GM12878 (cell line): ENCODE measurements at regions not wholly inside any gene's neighbourhood (a gene's known extent, or its start where the extent isn't known, plus 50 kb on each side); places are given as distances from the start of the nearest gene placed in this dataset.

ENCODE experiments used
- ATAC-seq: fragments of 200-7000 bp; cut with Tn5 transposase; 3 replicates; pipeline ENCODE4 v1.9.1; 2020; ENCODE audit warnings: mild to moderate bottlenecking, moderate library complexity
- BruUV-seq: library from RNA; stranded (reverse); fragments of 400-500 nt; replicated peaks from 2 replicates; lab custom pipeline; 2021; lab: Mats Ljungman, UMichigan
- CTCF ChIA-PET: fragments of 300-600 bp; sonication (Branson Sonifier 250); formaldehyde crosslinking; extraction: SDS; loops from one replicate; lab custom pipeline; 2021; ENCODE audit warnings: inconsistent platforms; lab: Yijun Ruan, JAX
- POLR2A ChIA-PET: fragments of 350-600 bp; formaldehyde crosslinking; extraction: SDS; loops from one replicate; lab custom pipeline; 2021; ENCODE audit warnings: inconsistent platforms; lab: Charles Lee
- RAD21 ChIA-PET: fragments of 300-600 bp; sonication (Branson Sonifier 250); formaldehyde crosslinking; loops from one replicate; lab custom pipeline; 2023; ENCODE audit warnings: antibody characterized with exemption; ENCODE audit not compliant: unreplicated experiment; lab: Charles Lee
- SMC1A ChIA-PET: fragments of 300-600 bp; sonication (Branson Sonifier 250); formaldehyde crosslinking; loops from one replicate; lab custom pipeline; 2023; ENCODE audit not compliant: unreplicated experiment, uncharacterized antibody; lab: Charles Lee
- DNase-seq: peaks from one replicate; pipeline ENCODE4 v3.0.0-alpha.2; 2011; ENCODE audit warnings: low read depth, low spot score
- FAIRE-seq: peaks from 3 replicates; lab custom pipeline; 2011; peaks lifted over from hg19 to GRCh38; lab: Jason Lieb, UNC
- H2AFZ ChIP-seq: 2 replicates; pipeline ENCODE4 v1.6.0; 2011; ENCODE audit warnings: low read depth, low read length, control low read depth; ENCODE audit not compliant: control insufficient read depth
- H3K27ac ChIP-seq: 2 replicates; pipeline ENCODE4 v1.5.1; 2011; ENCODE audit warnings: control low read depth; ENCODE audit not compliant: control insufficient read depth, insufficient read depth
- H3K27me3 ChIP-seq, 2 experiments: replicated peaks in 1 of 2; 2 replicates each; pipeline versions ENCODE4 v1.6.0 to v1.6.1; 2011; ENCODE audit warnings: low read length in 1 of 2; ENCODE audit not compliant: control insufficient read depth in 2 of 2, insufficient read depth in 2 of 2
- H3K36me3 ChIP-seq, 2 experiments: 2 replicates each; pipeline ENCODE4 v1.5.1; 2011; ENCODE audit warnings: low read length in 1 of 2; ENCODE audit not compliant: control insufficient read depth in 2 of 2, insufficient read depth in 2 of 2
- H3K4me1 ChIP-seq: 2 replicates; pipeline ENCODE4 v1.6.1; 2011; ENCODE audit warnings: mild to moderate bottlenecking, low read length, moderate library complexity, mixed read lengths; ENCODE audit not compliant: control insufficient read depth, insufficient read depth
- H3K4me2 ChIP-seq: 2 replicates; pipeline ENCODE4 v1.6.0; 2011; ENCODE audit warnings: control low read depth; ENCODE audit not compliant: control insufficient read depth, insufficient read depth
- H3K4me3 ChIP-seq: fragments of 200-600 bp; sonication (generic); 2 replicates; pipeline ENCODE4 v1.5.1; 2016
- H3K79me2 ChIP-seq: 2 replicates; pipeline ENCODE4 v1.6.0; 2011; ENCODE audit warnings: low read length; ENCODE audit not compliant: control insufficient read depth, insufficient read depth
- H3K9ac ChIP-seq: 2 replicates; pipeline ENCODE4 v1.8.0; 2011; ENCODE audit warnings: low read length, control low read depth, mixed read lengths; ENCODE audit not compliant: control insufficient read depth, insufficient read depth
- H3K9me3 ChIP-seq: replicated peaks from 3 replicates; pipeline ENCODE4 v1.5.1; 2011; ENCODE audit warnings: mild to moderate bottlenecking, low read length; ENCODE audit not compliant: control insufficient read depth, insufficient read depth
- H4K20me1 ChIP-seq: 2 replicates; pipeline ENCODE4 v1.6.0; 2011; ENCODE audit not compliant: control insufficient read depth, insufficient read depth
- BHLHE40 ChIP-seq, 2 experiments: fragments of 450-650 bp in 1 of 2; IDR thresholded peaks; 2 replicates each; pipeline ENCODE4 v1.6.1; 2011 to 2017; ENCODE audit warnings: low read depth in 2 of 2, borderline replicate concordance in 1 of 2, improper control_type of control experiment in 1 of 2, low read length in 1 of 2, mild to moderate bottlenecking in 1 of 2
- CEBPB ChIP-seq, 2 experiments: fragments of 150-350 bp in 1 of 2; IDR thresholded peaks; 2 replicates each; pipeline ENCODE4 v1.6.1; 2012 to 2014; ENCODE audit warnings: low read depth in 2 of 2, low read length in 2 of 2, borderline replicate concordance in 1 of 2, inconsistent platforms in 1 of 2
- CREM ChIP-seq: IDR thresholded peaks from 2 replicates; pipeline ENCODE4 v1.6.1; 2014; ENCODE audit warnings: antibody characterized with exemption, low read depth
- EZH2 ChIP-seq: IDR thresholded peaks from 2 replicates; pipeline ENCODE4 v1.6.1; 2012; ENCODE audit warnings: low read depth, mild to moderate bottlenecking, control low read depth, inconsistent platforms, low read length, borderline replicate concordance; ENCODE audit not compliant: control insufficient read depth
- NRF1 ChIP-seq: conservative IDR thresholded peaks from 2 replicates; pipeline ENCODE4 v1.6.1; 2011; ENCODE audit warnings: mild to moderate bottlenecking, low read depth, low read length, improper control_type of control experiment
- SREBF1 ChIP-seq: IDR thresholded peaks from 2 replicates; pipeline ENCODE4 v1.6.1; 2012; ENCODE audit warnings: mild to moderate bottlenecking, low read length
- WGBS: methylation state at CpG from one replicate; pipeline ENCODE4 v1.1.6; 2016; ENCODE audit warnings: low lambda C conversion rate; ENCODE audit not compliant: insufficient replicate concordance, insufficient coverage; ENCODE audit errors: missing lambda C conversion rate; 5-methylcytosine and 5-hydroxymethylcytosine counted together
- in situ Hi-C: fragments of 300-500 bp; cut with MboI; formaldehyde crosslinking; loops from 9 replicates; pipeline ENCODE4 v1.14.3; 2018; ENCODE audit warnings: mixed read lengths
- intact Hi-C: fragments of 100-400 bp; cut with micrococcal nuclease; formaldehyde crosslinking; loops from one replicate; pipeline ENCODE4 v1.14.2; 2022; ENCODE audit not compliant: unreplicated experiment
- TF ChIP-seq, protein P1 (sequence below): fragments of 450-650 bp; IDR thresholded peaks from 2 replicates; pipeline ENCODE4 v1.6.1; 2018; ENCODE audit warnings: mild to moderate bottlenecking, low read depth, moderate library complexity; ENCODE audit not compliant: partially characterized antibody
- TF ChIP-seq, protein P2 (sequence below): fragments of 150-350 bp; IDR thresholded peaks from 2 replicates; pipeline ENCODE4 v1.6.1; 2014; ENCODE audit warnings: mild to moderate bottlenecking, low read depth, low read length

DNA sequence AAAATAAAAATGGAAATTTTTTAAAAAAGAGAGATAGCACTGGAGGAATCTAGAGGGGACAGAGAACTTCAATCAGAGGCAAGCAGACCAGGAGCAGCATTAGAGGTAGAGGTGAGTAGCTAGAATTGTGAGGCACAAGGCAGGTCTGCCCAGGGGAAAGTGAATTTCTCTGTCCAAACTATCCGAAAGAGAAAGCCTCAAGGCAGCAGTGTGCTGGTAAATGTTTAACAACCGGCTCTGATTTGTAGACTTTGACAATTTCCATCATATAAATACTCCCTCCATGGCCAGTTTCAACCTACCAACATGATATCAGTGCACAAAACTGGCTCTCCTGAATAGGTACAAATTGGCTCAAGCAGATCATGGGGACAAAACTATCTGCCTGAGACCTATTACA, 160.6 kb upstream of the EGLN3 start (continued):
- TF ChIP-seq, protein P1, sequence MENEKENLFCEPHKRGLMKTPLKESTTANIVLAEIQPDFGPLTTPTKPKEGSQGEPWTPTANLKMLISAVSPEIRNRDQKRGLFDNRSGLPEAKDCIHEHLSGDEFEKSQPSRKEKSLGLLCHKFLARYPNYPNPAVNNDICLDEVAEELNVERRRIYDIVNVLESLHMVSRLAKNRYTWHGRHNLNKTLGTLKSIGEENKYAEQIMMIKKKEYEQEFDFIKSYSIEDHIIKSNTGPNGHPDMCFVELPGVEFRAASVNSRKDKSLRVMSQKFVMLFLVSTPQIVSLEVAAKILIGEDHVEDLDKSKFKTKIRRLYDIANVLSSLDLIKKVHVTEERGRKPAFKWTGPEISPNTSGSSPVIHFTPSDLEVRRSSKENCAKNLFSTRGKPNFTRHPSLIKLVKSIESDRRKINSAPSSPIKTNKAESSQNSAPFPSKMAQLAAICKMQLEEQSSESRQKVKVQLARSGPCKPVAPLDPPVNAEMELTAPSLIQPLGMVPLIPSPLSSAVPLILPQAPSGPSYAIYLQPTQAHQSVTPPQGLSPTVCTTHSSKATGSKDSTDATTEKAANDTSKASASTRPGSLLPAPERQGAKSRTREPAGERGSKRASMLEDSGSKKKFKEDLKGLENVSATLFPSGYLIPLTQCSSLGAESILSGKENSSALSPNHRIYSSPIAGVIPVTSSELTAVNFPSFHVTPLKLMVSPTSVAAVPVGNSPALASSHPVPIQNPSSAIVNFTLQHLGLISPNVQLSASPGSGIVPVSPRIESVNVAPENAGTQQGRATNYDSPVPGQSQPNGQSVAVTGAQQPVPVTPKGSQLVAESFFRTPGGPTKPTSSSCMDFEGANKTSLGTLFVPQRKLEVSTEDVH: no peak

DNA sequence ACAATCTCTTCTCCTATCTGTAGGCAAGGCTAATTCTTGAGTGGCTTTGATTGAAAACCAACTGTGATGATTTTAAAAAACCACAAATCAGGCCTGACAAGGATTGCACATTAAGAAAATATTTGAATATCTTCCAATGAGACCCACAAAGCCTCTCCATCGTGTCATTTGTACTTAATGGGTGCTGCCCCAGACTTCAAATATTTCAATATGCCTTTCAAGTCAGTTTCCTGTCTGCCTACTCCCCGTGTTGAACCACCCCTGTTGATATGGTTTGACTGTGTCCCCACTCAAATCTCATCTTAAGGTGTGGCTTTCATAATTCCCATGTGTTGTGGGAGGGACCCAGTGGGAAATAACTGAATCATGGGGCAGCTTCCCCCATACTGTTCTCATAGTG, 159.7 kb upstream of the EGLN3 start:
- Histone ChIP-seq H3K4me3 (no peak overlapping the region), H3K36me3 (no peaks in the 10 kb centered on the region), H3K27me3 (no peaks in the 10 kb centered on the region), H3K27ac (no peak overlapping the region), H3K9ac (no peak overlapping the region), H4K20me1 (no peaks in the 10 kb centered on the region), H3K4me1 (no peaks in the 10 kb centered on the region), H3K79me2 (no peaks in the 10 kb centered on the region)
- ATAC-seq (no peak), FAIRE-seq (no peak), DNase-seq (no peak)
- ChIA-PET SMC1A (no interaction called here), CTCF (no interaction called here), RAD21 (no interaction called here)
- no TSS peak for BruUV-seq
- TF ChIP-seq BHLHE40 (IDR thresholded peaks at IDR 0.05; ENCODE audit: borderline replicate concordance in 1 of 2, low read depth in 2 of 2, low read length in 1 of 2) (no peak), CEBPB (IDR thresholded peaks at IDR 0.05; ENCODE audit: borderline replicate concordance in 1 of 2, low read depth in 2 of 2, low read length in 2 of 2) (no peak), NRF1 (no peak), SREBF1 (no peak), CREM (no peak), EZH2 (no peak)
- TF ChIP-seq, protein P2, sequence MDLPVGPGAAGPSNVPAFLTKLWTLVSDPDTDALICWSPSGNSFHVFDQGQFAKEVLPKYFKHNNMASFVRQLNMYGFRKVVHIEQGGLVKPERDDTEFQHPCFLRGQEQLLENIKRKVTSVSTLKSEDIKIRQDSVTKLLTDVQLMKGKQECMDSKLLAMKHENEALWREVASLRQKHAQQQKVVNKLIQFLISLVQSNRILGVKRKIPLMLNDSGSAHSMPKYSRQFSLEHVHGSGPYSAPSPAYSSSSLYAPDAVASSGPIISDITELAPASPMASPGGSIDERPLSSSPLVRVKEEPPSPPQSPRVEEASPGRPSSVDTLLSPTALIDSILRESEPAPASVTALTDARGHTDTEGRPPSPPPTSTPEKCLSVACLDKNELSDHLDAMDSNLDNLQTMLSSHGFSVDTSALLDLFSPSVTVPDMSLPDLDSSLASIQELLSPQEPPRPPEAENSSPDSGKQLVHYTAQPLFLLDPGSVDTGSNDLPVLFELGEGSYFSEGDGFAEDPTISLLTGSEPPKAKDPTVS: no peak
- TF ChIP-seq, all 136 proteins: peak for 0
- POLR2A ChIA-PET: no interaction called here
- H3K4me2 ChIP-seq: no peak overlapping the region
- no peak overlapping the region for H2AFZ ChIP-seq
- in situ Hi-C loops (no loop called here), intact Hi-C loops (no loop called here)
- WGBS: 4% methylated on average over 2 of the region's 2 CpGs
- H3K9me3 ChIP-seq: no peaks in the 10 kb centered on the region
